Tibial nerve (tissue), 4 donors: ENCODE measurements at regions not wholly inside any gene's neighbourhood (a gene's known extent, or its start where the extent isn't known, plus 50 kb on each side); places are given as distances from the start of the nearest gene placed in this dataset.

ENCODE experiments used
- EP300 ChIP-seq, 2 donors: sonication (generic); formaldehyde crosslinking; IDR thresholded peaks; one replicate each; pipeline ENCODE4 v1.6.1; 2017; ENCODE audit warnings: antibody characterized with exemption in 2 of 2, mild to moderate bottlenecking in 1 of 2
- POLR2A ChIP-seq, 2 donors: fragments of 450-650 bp; IDR thresholded peaks; one replicate each; pipeline ENCODE4 v1.6.1; 2017; ENCODE audit warnings: antibody characterized with exemption in 2 of 2, mild to moderate bottlenecking in 2 of 2, moderate library complexity in 2 of 2
- TF ChIP-seq, protein P1 (sequence below), 5 experiments: fragments of 200-600 bp in 3 of 5; fragments of 450-650 bp in 2 of 5; sonication (generic) in 3 of 5; IDR thresholded peaks; one replicate each; pipeline ENCODE4 v1.5.1; 2016 to 2019; ENCODE audit warnings: antibody characterized with exemption in 5 of 5, mild to moderate bottlenecking in 3 of 5, moderate library complexity in 2 of 5

GRCh38 chr12:115849262-115849943, 428.1 kb downstream of the MED13L start:
- TF ChIP-seq POLR2A (IDR thresholded peaks at IDR 0.05) (no peak), EP300 (IDR thresholded peaks at IDR 0.05) (no peak)
- TF ChIP-seq, protein P1, sequence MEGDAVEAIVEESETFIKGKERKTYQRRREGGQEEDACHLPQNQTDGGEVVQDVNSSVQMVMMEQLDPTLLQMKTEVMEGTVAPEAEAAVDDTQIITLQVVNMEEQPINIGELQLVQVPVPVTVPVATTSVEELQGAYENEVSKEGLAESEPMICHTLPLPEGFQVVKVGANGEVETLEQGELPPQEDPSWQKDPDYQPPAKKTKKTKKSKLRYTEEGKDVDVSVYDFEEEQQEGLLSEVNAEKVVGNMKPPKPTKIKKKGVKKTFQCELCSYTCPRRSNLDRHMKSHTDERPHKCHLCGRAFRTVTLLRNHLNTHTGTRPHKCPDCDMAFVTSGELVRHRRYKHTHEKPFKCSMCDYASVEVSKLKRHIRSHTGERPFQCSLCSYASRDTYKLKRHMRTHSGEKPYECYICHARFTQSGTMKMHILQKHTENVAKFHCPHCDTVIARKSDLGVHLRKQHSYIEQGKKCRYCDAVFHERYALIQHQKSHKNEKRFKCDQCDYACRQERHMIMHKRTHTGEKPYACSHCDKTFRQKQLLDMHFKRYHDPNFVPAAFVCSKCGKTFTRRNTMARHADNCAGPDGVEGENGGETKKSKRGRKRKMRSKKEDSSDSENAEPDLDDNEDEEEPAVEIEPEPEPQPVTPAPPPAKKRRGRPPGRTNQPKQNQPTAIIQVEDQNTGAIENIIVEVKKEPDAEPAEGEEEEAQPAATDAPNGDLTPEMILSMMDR (IDR thresholded peaks at IDR 0.05): no peak
